ENCODE measurements at regions not wholly inside any gene's neighbourhood (a gene's known extent, or its start where the extent isn't known, plus 50 kb on each side); places are given as distances from the start of the nearest gene placed in this dataset.
A peak's percentile ranks its signal among the peaks of the same experiment; 100 is the strongest.

DNA sequence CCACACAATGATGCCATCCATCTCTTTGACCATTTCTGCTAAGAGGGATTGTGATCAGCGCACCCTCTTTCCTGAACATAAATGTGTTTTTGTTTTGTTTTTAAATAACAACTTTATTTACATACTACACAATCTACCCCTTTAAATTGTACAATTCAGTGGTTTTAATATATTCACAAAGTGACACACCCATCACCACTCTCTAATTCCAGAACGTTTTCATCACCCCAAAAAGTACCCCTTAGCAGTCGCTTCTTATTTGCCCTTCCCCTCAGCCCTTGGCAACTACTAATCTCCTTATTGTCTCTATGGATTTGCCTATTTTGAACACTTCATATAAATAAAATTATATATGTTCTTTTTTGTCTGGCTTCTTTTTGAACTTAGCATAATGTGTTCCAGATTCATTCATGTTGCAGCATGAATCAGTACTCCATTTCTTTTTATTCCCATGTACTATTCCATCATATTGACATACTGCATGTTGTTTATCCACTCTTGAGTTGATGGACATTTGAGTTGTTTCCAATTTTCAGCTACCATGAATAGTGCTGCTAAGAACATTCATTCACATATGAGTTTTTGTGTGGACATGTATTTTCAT lies 150.9 kb upstream of the NABP1 start:
- Histone ChIP-seq H3K4me2 (no peak overlapping the region), H4K20me1 (no peaks in the 10 kb centered on the region), H3K9me3 (replicated peaks in 1 of 11) (no peaks in the 10 kb centered on the region), H3K9ac (no peak overlapping the region), H3K4me3 (no peak overlapping the region), H3K27ac (no peak overlapping the region), H3K27me3 (no peaks in the 10 kb centered on the region), H3K36me3 (no peaks in the 10 kb centered on the region), H3K4me1 (no peaks in the 10 kb centered on the region)
- TF ChIP-seq Cebpa-rat (IDR thresholded peaks at IDR 0.05): no peak

- Histone ChIP-seq H3K36me3 (no peaks in the 10 kb centered on the region), H3K27me3 (no peaks in the 10 kb centered on the region), H3K9ac (no peak overlapping the region), H3K27ac (no peak overlapping the region), H3K4me3 (no peak overlapping the region), H4K20me1 (no peaks in the 10 kb centered on the region), H3K4me2 (no peak overlapping the region), H3K9me3 (replicated peaks in 1 of 11) (no peaks in the 10 kb centered on the region), H3K4me1 (peaks cover 0 to 22% (median 15%) of the 10 kb centered on the region in 10 experiments; a peak in 13 of 20 replicates)
- no peak for TF ChIP-seq Cebpa-rat (IDR thresholded peaks at IDR 0.05)
These were observed 147.3 kb upstream of the NABP1 start for GRCh38 chr2:191530618-191531017.

DNA sequence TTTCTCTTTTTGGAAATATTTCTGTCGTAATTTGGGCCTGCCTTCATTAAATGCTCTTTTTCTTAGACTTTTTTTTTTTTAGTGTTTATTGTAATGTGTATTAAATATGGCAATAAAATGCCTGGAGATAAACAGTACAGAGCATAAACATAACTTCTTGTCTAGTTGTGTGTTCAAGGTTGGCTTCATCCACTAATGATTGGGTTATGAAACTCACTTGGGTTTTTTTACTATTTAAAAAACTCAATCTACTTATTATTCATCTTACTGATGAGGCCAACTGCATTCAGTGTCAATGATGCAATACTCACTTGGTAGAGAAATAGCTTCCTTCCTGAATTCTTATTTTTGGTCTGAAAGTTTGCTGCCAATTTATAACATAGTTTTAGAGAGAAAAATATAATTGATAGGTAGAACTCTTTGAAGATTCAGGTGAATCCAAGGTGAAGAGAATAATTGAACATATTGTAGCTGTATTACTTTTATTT lies 144.2 kb upstream of the NABP1 start:
- peaks cover 0 to 22% (median 15%) of the 10 kb centered on the region in 10 experiments; a peak in 13 of 20 replicates for H3K4me1 ChIP-seq
- H3K9me3 ChIP-seq (replicated peaks in 1 of 11): peaks cover 0 to 7% (median 0%) of the 10 kb centered on the region in 11 experiments; a peak in 1 of 22 replicates
- H4K20me1 ChIP-seq: no peaks in the 10 kb centered on the region
- peak overlapping the region in 10 of 11 experiments; percentile 1 to 71 (median 48); a peak in 14 of 22 replicates for H3K4me2 ChIP-seq
- TF ChIP-seq Cebpa-rat (IDR thresholded peaks at IDR 0.05): peak in 2 of 11 experiments; percentile 30 to 45; a peak in 3 of 22 replicates
- no peak overlapping the region for H3K9ac ChIP-seq
- H3K27ac ChIP-seq: peak overlapping the region in 3 of 11 experiments; percentile 16 to 37 (median 32); a peak in 4 of 22 replicates
- H3K27me3 ChIP-seq: no peaks in the 10 kb centered on the region
- H3K4me3 ChIP-seq: no peak overlapping the region
- H3K36me3 ChIP-seq: no peaks in the 10 kb centered on the region

DNA sequence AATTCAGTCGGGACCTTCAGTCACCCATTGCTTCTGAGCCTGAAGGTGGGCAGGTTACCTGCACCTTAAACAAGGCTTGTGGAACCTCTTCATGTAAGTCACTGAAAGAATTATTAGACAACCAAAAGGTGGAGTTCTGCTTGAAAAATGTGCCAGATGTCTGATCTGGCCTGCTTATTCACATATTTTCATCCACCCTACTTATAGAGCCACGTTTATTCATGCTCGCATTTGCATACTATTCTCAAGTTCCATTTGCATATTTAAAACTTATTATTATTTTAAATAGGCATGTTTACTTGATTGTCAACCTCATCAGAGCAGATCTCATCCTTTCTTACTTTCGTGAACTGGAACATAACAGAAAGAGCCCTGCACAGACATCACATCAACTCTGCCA lies 140.0 kb upstream of the NABP1 start:
- no peaks in the 10 kb centered on the region for H4K20me1 ChIP-seq
- H3K27me3 ChIP-seq: no peaks in the 10 kb centered on the region
- peaks cover 0 to 20% (median 15%) of the 10 kb centered on the region in 10 experiments; a peak in 13 of 20 replicates for H3K4me1 ChIP-seq
- no peak for TF ChIP-seq Cebpa-rat (IDR thresholded peaks at IDR 0.05)
- H3K4me3 ChIP-seq: no peak overlapping the region
- H3K9ac ChIP-seq: no peak overlapping the region
- no peaks in the 10 kb centered on the region for H3K36me3 ChIP-seq
- H3K27ac ChIP-seq: no peak overlapping the region
- H3K9me3 ChIP-seq (replicated peaks in 1 of 11): peaks cover 0 to 7% (median 0%) of the 10 kb centered on the region in 11 experiments; a peak in 1 of 22 replicates
- no peak overlapping the region for H3K4me2 ChIP-seq

GRCh38 chr2:191538334-191538903 lies 139.5 kb upstream of the NABP1 start:
- Histone ChIP-seq H3K4me2 (no peak overlapping the region), H3K27ac (no peak overlapping the region), H3K36me3 (no peaks in the 10 kb centered on the region), H3K27me3 (no peaks in the 10 kb centered on the region), H3K4me3 (no peak overlapping the region), H3K9ac (no peak overlapping the region), H3K9me3 (replicated peaks in 1 of 11) (peaks cover 0 to 7% (median 0%) of the 10 kb centered on the region in 11 experiments; a peak in 1 of 22 replicates), H3K4me1 (peaks cover 0 to 15% (median 11%) of the 10 kb centered on the region in 10 experiments; a peak in 13 of 20 replicates), H4K20me1 (no peaks in the 10 kb centered on the region)
- TF ChIP-seq Cebpa-rat (IDR thresholded peaks at IDR 0.05): no peak

DNA sequence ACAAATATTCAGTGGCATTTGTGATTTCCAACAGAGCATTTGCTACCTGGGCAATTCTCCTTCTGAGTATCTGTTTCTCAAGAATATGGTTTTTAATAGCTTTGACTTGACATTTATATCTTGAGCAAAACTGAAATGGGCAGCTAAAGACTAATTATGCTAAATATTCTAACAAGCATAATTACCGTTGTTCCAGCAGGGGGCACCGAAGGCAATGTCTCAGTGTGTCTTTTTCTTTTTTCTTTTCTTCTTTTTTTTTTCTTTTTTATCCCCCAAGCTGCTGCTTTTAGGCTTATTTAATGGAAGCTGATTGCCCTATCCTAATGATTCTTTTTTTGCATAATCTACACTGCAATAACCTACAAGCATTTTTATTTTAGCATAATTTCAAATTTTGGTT lies 138.9 kb upstream of the NABP1 start:
- H3K4me3 ChIP-seq: no peak overlapping the region
- no peak overlapping the region for H3K4me2 ChIP-seq
- no peak overlapping the region for H3K27ac ChIP-seq
- peaks cover 0 to 9% (median 4%) of the 10 kb centered on the region in 10 experiments; a peak in 12 of 20 replicates for H3K4me1 ChIP-seq
- H3K36me3 ChIP-seq: no peaks in the 10 kb centered on the region
- H3K27me3 ChIP-seq: no peaks in the 10 kb centered on the region
- H3K9ac ChIP-seq: no peak overlapping the region
- peaks cover 0 to 7% (median 0%) of the 10 kb centered on the region in 11 experiments; a peak in 1 of 22 replicates for H3K9me3 ChIP-seq (replicated peaks in 1 of 11)
- H4K20me1 ChIP-seq: no peaks in the 10 kb centered on the region
- no peak for TF ChIP-seq Cebpa-rat (IDR thresholded peaks at IDR 0.05)

GRCh38 chr2:191540681-191541080 lies 137.3 kb upstream of the NABP1 start:
- no peak for TF ChIP-seq Cebpa-rat (IDR thresholded peaks at IDR 0.05)
- Histone ChIP-seq H3K27ac (no peak overlapping the region), H3K4me2 (no peak overlapping the region), H3K27me3 (no peaks in the 10 kb centered on the region), H3K36me3 (no peaks in the 10 kb centered on the region), H4K20me1 (no peaks in the 10 kb centered on the region), H3K4me3 (no peak overlapping the region), H3K9ac (no peak overlapping the region), H3K9me3 (replicated peaks in 1 of 11) (peaks cover 0 to 16% (median 0%) of the 10 kb centered on the region in 11 experiments; a peak in 2 of 22 replicates), H3K4me1 (no peaks in the 10 kb centered on the region)

- H3K9ac ChIP-seq: no peak overlapping the region
- H4K20me1 ChIP-seq: no peaks in the 10 kb centered on the region
- no peaks in the 10 kb centered on the region for H3K36me3 ChIP-seq
- H3K4me2 ChIP-seq: no peak overlapping the region
- no peak overlapping the region for H3K4me3 ChIP-seq
- TF ChIP-seq Cebpa-rat (IDR thresholded peaks at IDR 0.05): no peak
- H3K27me3 ChIP-seq: no peaks in the 10 kb centered on the region
- H3K4me1 ChIP-seq: no peaks in the 10 kb centered on the region
- H3K9me3 ChIP-seq (replicated peaks in 1 of 11): peaks cover 0 to 9% (median 0%) of the 10 kb centered on the region in 11 experiments; a peak in 2 of 22 replicates
- H3K27ac ChIP-seq: no peak overlapping the region
These were observed 134.2 kb upstream of the NABP1 start for GRCh38 chr2:191543708-191544107.

DNA sequence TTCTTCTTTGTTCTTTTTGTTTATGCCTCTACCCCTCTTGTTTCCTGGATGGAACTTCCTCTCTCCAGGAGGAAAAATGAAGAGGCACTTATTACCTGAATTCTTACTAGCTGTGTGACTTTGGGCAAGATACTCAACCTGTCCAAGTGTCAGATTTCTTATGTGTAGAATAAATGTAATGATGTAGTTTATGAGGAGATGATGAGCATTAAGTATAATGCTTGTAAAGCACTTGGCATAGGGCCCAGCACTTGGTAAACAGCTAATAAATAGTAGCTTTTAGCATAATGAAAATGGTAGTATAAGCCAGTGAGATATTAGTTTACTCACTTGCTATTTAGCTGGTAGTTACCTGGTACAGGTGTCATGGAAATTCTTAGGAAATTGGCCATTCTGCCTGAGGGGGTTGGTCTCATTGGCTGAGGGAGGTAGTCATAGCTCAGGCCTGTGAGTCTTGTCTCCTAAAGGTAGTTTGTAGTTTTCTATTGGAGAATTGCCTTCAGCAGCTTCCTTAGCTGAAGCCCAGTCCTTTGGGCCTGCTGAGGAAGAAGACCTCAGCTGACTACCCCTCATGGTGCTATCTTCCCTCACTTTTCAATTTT lies 133.4 kb upstream of the NABP1 start:
- Histone ChIP-seq H3K27me3 (no peaks in the 10 kb centered on the region), H3K9ac (no peak overlapping the region), H4K20me1 (no peaks in the 10 kb centered on the region), H3K4me2 (no peak overlapping the region), H3K4me3 (no peak overlapping the region), H3K36me3 (no peaks in the 10 kb centered on the region), H3K4me1 (no peaks in the 10 kb centered on the region), H3K27ac (no peak overlapping the region), H3K9me3 (replicated peaks in 1 of 11) (peaks cover 0 to 9% (median 0%) of the 10 kb centered on the region in 11 experiments; a peak in 2 of 22 replicates)
- no peak for TF ChIP-seq Cebpa-rat (IDR thresholded peaks at IDR 0.05)

Measured in BLaER1 treated with 17β-estradiol and CSF1 and Interleukin-3, amounts not matched to agents 10 nM and 100 nM (cell line).